Right lobe of liver (tissue), 6 donors: ENCODE measurements at regions not wholly inside any gene's neighbourhood (a gene's known extent, or its start where the extent isn't known, plus 50 kb on each side); places are given as distances from the start of the nearest gene placed in this dataset.

ENCODE experiments used
- ATAC-seq, 4 donors: fragments of 200-7000 bp; cut with Tn5 transposase; one replicate each; pipeline ENCODE4 v1.9.1; 2020; ENCODE audit warnings: mild to moderate bottlenecking in 4 of 4, moderate library complexity in 4 of 4
- DNase-seq, 3 donors: peaks; one replicate each; pipeline ENCODE4 v3.0.0-alpha.2; 2020
- H3K27ac ChIP-seq, 3 donors: fragments of 200-600 bp; one replicate each; pipeline ENCODE4 v1.8.0; 2022
- H3K27me3 ChIP-seq, 2 donors: fragments of 200-600 bp; one replicate each; pipeline ENCODE4 v1.8.0; 2022
- H3K36me3 ChIP-seq, 4 donors: fragments of 200-600 bp; sonication (generic) in 1 of 4; one replicate each; pipeline versions ENCODE4 v1.5.1 to v1.8.0; 2017 to 2022; ENCODE audit warnings: control low read depth in 1 of 4
- H3K4me1 ChIP-seq, 4 donors: fragments of 200-600 bp; sonication (generic) in 1 of 4; one replicate each; pipeline versions ENCODE4 v1.5.1 to v1.8.0; 2017 to 2022; ENCODE audit warnings: control low read depth in 1 of 4
- H3K4me3 ChIP-seq, 3 donors: fragments of 200-600 bp; one replicate each; pipeline ENCODE4 v1.8.0; 2022
- H3K9me3 ChIP-seq, 4 donors: fragments of 200-600 bp; sonication (generic) in 1 of 4; one replicate each; pipeline versions ENCODE4 v1.5.1 to v1.8.0; 2017 to 2022; ENCODE audit warnings: control low read depth in 1 of 4
- CTCF ChIP-seq, 4 donors: fragments of 200-600 bp in 3 of 4; fragments of 450-650 bp in 1 of 4; IDR thresholded peaks; one replicate each; pipeline versions ENCODE4 v1.5.1 to v1.8.0; 2016 to 2022; ENCODE audit warnings: antibody characterized with exemption in 4 of 4, mild to moderate bottlenecking in 2 of 4
- POLR2A ChIP-seq: fragments of 450-650 bp; IDR thresholded peaks from one replicate; pipeline ENCODE4 v1.6.1; 2017; ENCODE audit warnings: antibody characterized with exemption, mild to moderate bottlenecking
- WGBS: methylation state at CpG from one replicate; pipeline ENCODE4 v1.1.6; 2018; ENCODE audit warnings: low coverage, low lambda C conversion rate; ENCODE audit not compliant: insufficient coverage; ENCODE audit errors: missing lambda C conversion rate; 5-methylcytosine and 5-hydroxymethylcytosine counted together
- intact Hi-C, 2 donors: fragments of 100-400 bp; cut with DNase I; formaldehyde crosslinking; loops; one replicate each; pipeline versions ENCODE4 v1.11.2 to v1.14.1; 2022
- donor health status: DM: no; HTN: yes; CAD: no.
- donor health status: DM: no; HTN: no; CAD: no.
- donor health status: DM: no; HTN: no; CAD: no.
- donor health status: DM: no; HTN: yes; CAD: no.
- donor health status: DM: no; HTN: yes; CAD: no.

- H3K4me3 ChIP-seq = no peak overlapping the region
- intact Hi-C loops = no loop called here
- 57% methylated on average over 3 of the region's 3 CpGs for WGBS
- H3K36me3 ChIP-seq = no peaks in the 10 kb centered on the region
- ATAC-seq = no peak
- no peak overlapping the region for H3K27ac ChIP-seq
- DNase-seq = no peak
- H3K4me1 ChIP-seq = no peaks in the 10 kb centered on the region
- TF ChIP-seq CTCF (IDR thresholded peaks at IDR 0.05) = no peak
- no peak for TF ChIP-seq POLR2A
- no peaks in the 10 kb centered on the region for H3K27me3 ChIP-seq
- H3K9me3 ChIP-seq = no peaks in the 10 kb centered on the region
These were observed 739.4 kb downstream of the CDH8 start for GRCh38 chr16:61296814-61297213.

GRCh38 chr16:61296305-61296704, 739.9 kb downstream of the CDH8 start:
- Histone ChIP-seq H3K4me3 (no peak overlapping the region), H3K4me1 (no peaks in the 10 kb centered on the region), H3K9me3 (no peaks in the 10 kb centered on the region), H3K27me3 (no peaks in the 10 kb centered on the region), H3K27ac (no peak overlapping the region), H3K36me3 (no peaks in the 10 kb centered on the region)
- intact Hi-C loops = no loop called here
- ATAC-seq (no peak), DNase-seq (no peak)
- TF ChIP-seq CTCF (IDR thresholded peaks at IDR 0.05) (no peak), POLR2A (no peak)
- WGBS = 45% methylated on average over 4 of the region's 7 CpGs

DNA sequence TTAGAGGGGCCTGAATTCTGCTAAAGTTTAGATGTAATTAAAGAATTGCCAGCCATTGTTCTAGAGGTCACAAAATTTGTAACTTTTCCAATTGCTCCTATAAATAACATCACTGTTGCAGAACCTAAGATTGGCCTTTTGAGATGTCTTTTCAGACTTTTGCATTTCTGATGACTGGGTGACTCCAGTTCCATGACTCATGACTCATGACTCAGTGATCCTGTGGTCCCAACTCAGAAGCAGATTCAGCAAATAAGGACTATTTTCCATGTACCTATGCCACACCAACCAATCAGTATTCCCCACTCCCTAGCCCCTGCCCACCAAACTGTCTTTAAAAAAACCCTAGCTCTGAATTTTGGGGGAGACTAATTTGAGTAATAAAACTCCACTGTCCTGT, 740.9 kb downstream of the CDH8 start:
- TF ChIP-seq POLR2A = no peak
- no peak for TF ChIP-seq CTCF (IDR thresholded peaks at IDR 0.05)
- Histone ChIP-seq H3K9me3 (no peaks in the 10 kb centered on the region), H3K4me3 (no peak overlapping the region), H3K36me3 (no peaks in the 10 kb centered on the region), H3K27ac (no peak overlapping the region), H3K27me3 (no peaks in the 10 kb centered on the region), H3K4me1 (no peaks in the 10 kb centered on the region)
- ATAC-seq = no peak
- intact Hi-C loops = no loop called here
- no peak for DNase-seq

GRCh38 chr16:61289141-61289540, 747.1 kb downstream of the CDH8 start:
- Histone ChIP-seq H3K4me3 (no peak overlapping the region), H3K27me3 (no peaks in the 10 kb centered on the region), H3K36me3 (no peaks in the 10 kb centered on the region), H3K4me1 (no peaks in the 10 kb centered on the region), H3K27ac (no peak overlapping the region), H3K9me3 (no peaks in the 10 kb centered on the region)
- intact Hi-C loops = no loop called here
- TF ChIP-seq CTCF (IDR thresholded peaks at IDR 0.05) = no peak
- no peak for TF ChIP-seq POLR2A
- WGBS = 42% methylated on average over 2 of the region's 2 CpGs
- DNase-seq (no peak), ATAC-seq (no peak)

GRCh38 chr16:61277849-61278248, 758.4 kb downstream of the CDH8 start:
- Histone ChIP-seq H3K36me3 (no peaks in the 10 kb centered on the region), H3K27ac (no peak overlapping the region), H3K27me3 (no peaks in the 10 kb centered on the region), H3K4me3 (no peak overlapping the region), H3K4me1 (no peaks in the 10 kb centered on the region), H3K9me3 (no peaks in the 10 kb centered on the region)
- DNase-seq = no peak
- TF ChIP-seq POLR2A (no peak), CTCF (IDR thresholded peaks at IDR 0.05) (no peak)
- no peak for ATAC-seq
- 46% methylated on average over 2 of the region's 2 CpGs for WGBS
- intact Hi-C loops = no loop called here
